ENCODE measurements at regions not wholly inside any gene's neighbourhood (a gene's known extent, or its start where the extent isn't known, plus 50 kb on each side); places are given as distances from the start of the nearest gene placed in this dataset.
"Not testable (repeated sequence)": the region's sequence is repeated elsewhere in the genome, so short reads cannot be mapped to it uniquely, and the experiment has no call there.

GRCh38 chr1:4118746-4119515 is 218.9 kb upstream of the C1orf174 start:
- DNase-seq (ENCODE audit: low spot score), result no peak

- DNase-seq (ENCODE audit: low spot score), result no peak
Observed at GRCh38 chr1:4119516-4120220, 219.6 kb upstream of the C1orf174 start.

GRCh38 chr1:4120557-4121292 is 220.7 kb upstream of the C1orf174 start:
- DNase-seq (ENCODE audit: low spot score), result no peak

GRCh38 chr1:4121293-4121684 is 221.2 kb upstream of the C1orf174 start:
- no peak for DNase-seq (ENCODE audit: low spot score)

GRCh38 chr1:4121834-4122512 is 221.9 kb upstream of the C1orf174 start:
- no peak for DNase-seq (ENCODE audit: low spot score)

- DNase-seq (ENCODE audit: low spot score), result no peak
Observed at GRCh38 chr1:4122513-4123160, 222.6 kb upstream of the C1orf174 start.

GRCh38 chr1:4124631-4125145 is 224.6 kb upstream of the C1orf174 start:
- DNase-seq (ENCODE audit: low spot score), result no peak

- DNase-seq (ENCODE audit: low spot score), result no peak
Observed at GRCh38 chr1:4126251-4126650, 226.2 kb upstream of the C1orf174 start.

GRCh38 chr1:4126731-4127591 is 226.9 kb upstream of the C1orf174 start:
- DNase-seq (ENCODE audit: low spot score), result no peak

GRCh38 chr1:4127592-4128140 is 227.6 kb upstream of the C1orf174 start:
- peak; percentile 14 for DNase-seq (ENCODE audit: low spot score)

- DNase-seq (ENCODE audit: low spot score), result no peak
Observed at GRCh38 chr1:4128616-4129015, 228.5 kb upstream of the C1orf174 start.

- DNase-seq (ENCODE audit: low spot score), result no peak
Observed at GRCh38 chr1:4129693-4130092, 229.6 kb upstream of the C1orf174 start.

GRCh38 chr1:4130096-4130495 is 230.0 kb upstream of the C1orf174 start:
- DNase-seq (ENCODE audit: low spot score), result no peak

- DNase-seq (ENCODE audit: low spot score), result no peak
Observed at GRCh38 chr1:4131734-4132133, 231.7 kb upstream of the C1orf174 start.

GRCh38 chr1:4132352-4133296 is 232.6 kb upstream of the C1orf174 start:
- DNase-seq (ENCODE audit: low spot score), result no peak

- DNase-seq (ENCODE audit: low spot score), result no peak
Observed at GRCh38 chr1:4133297-4133938, 233.3 kb upstream of the C1orf174 start.

GRCh38 chr1:4133939-4134321 is 233.9 kb upstream of the C1orf174 start:
- no peak for DNase-seq (ENCODE audit: low spot score)

GRCh38 chr1:4135853-4136252 is 235.8 kb upstream of the C1orf174 start:
- DNase-seq (ENCODE audit: low spot score), result not testable (repeated sequence)

All from A172 (cell line).